ENCODE measurements at regions not wholly inside any gene's neighbourhood (a gene's known extent, or its start where the extent isn't known, plus 50 kb on each side); places are given as distances from the start of the nearest gene placed in this dataset.

DNA sequence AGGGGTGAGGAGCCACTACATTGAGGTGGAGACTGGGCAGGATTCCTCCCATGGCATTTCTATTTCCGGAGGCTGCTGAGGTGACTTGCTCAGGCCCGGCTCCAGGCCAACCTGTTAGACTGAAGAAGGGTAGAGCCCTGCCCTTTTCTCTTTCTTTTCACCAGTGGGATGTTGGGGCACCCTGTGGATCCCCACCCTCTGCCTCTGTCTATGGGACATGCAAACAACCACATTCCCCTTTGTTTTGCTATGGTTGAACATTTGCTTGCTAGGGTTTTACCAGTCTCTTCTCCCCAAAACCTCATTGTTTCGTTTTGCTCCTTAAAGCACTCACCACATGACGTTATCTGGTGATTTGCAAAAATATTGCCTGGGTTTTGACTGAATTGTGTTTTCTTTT, 183.3 kb downstream of the ARL4C start:
- TF ChIP-seq, protein P1, sequence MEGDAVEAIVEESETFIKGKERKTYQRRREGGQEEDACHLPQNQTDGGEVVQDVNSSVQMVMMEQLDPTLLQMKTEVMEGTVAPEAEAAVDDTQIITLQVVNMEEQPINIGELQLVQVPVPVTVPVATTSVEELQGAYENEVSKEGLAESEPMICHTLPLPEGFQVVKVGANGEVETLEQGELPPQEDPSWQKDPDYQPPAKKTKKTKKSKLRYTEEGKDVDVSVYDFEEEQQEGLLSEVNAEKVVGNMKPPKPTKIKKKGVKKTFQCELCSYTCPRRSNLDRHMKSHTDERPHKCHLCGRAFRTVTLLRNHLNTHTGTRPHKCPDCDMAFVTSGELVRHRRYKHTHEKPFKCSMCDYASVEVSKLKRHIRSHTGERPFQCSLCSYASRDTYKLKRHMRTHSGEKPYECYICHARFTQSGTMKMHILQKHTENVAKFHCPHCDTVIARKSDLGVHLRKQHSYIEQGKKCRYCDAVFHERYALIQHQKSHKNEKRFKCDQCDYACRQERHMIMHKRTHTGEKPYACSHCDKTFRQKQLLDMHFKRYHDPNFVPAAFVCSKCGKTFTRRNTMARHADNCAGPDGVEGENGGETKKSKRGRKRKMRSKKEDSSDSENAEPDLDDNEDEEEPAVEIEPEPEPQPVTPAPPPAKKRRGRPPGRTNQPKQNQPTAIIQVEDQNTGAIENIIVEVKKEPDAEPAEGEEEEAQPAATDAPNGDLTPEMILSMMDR (IDR thresholded peaks at IDR 0.05; ENCODE audit: poor library complexity, severe bottlenecking) = no peak
- TF ChIP-seq RAD21 (conservative IDR thresholded peaks at IDR 0.05) (no peak), EP300 (conservative IDR thresholded peaks at IDR 0.05; ENCODE audit: poor library complexity, severe bottlenecking) (no peak), POLR2AphosphoS5 (IDR thresholded peaks at IDR 0.05) (no peak), EZH2 (IDR thresholded peaks at IDR 0.05; ENCODE audit: borderline replicate concordance, insufficient read depth, low read length, poor library complexity, severe bottlenecking) (no peak), TAF1 (IDR thresholded peaks at IDR 0.05; ENCODE audit: low read depth) (no peak)
